ENCODE measurements at regions not wholly inside any gene's neighbourhood (a gene's known extent, or its start where the extent isn't known, plus 50 kb on each side); places are given as distances from the start of the nearest gene placed in this dataset.

DNA sequence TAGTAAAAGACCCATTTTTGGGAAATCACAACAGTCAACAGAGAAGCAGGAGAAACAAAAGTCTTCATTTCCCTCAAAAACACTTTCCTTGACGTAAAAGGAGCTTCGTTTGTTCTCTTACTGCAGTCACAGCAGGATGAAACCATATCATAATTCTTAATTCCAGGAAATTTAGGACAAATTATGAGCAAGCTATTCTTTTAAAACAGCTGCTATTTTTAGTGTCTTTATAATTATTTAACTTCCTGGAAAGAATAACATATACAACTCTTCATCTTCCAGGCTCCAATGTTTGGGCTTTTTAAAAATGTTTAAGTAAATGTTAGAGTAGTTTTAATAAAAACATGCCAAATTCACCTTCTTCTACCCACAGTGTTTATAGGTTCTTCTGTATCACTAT is 563.5 kb downstream of the LTN1 start:
- no peaks in the 10 kb centered on the region for H3K27me3 ChIP-seq
- TF ChIP-seq, protein P1, sequence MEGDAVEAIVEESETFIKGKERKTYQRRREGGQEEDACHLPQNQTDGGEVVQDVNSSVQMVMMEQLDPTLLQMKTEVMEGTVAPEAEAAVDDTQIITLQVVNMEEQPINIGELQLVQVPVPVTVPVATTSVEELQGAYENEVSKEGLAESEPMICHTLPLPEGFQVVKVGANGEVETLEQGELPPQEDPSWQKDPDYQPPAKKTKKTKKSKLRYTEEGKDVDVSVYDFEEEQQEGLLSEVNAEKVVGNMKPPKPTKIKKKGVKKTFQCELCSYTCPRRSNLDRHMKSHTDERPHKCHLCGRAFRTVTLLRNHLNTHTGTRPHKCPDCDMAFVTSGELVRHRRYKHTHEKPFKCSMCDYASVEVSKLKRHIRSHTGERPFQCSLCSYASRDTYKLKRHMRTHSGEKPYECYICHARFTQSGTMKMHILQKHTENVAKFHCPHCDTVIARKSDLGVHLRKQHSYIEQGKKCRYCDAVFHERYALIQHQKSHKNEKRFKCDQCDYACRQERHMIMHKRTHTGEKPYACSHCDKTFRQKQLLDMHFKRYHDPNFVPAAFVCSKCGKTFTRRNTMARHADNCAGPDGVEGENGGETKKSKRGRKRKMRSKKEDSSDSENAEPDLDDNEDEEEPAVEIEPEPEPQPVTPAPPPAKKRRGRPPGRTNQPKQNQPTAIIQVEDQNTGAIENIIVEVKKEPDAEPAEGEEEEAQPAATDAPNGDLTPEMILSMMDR (IDR thresholded peaks at IDR 0.05): no peak
- 66 to 76% methylated on average over 2 of the region's 2 CpGs for WGBS, 2 donors
- ATAC-seq (no peak), DNase-seq (no peak)
- no peaks in the 10 kb centered on the region for H3K9me3 ChIP-seq
- H3K4me3 ChIP-seq: no peak overlapping the region
- H3K4me1 ChIP-seq: no peaks in the 10 kb centered on the region
- H3K27ac ChIP-seq: no peak overlapping the region
- H3K36me3 ChIP-seq: no peaks in the 10 kb centered on the region
- intact Hi-C loops (cut with DNase I): no loop called here

DNA sequence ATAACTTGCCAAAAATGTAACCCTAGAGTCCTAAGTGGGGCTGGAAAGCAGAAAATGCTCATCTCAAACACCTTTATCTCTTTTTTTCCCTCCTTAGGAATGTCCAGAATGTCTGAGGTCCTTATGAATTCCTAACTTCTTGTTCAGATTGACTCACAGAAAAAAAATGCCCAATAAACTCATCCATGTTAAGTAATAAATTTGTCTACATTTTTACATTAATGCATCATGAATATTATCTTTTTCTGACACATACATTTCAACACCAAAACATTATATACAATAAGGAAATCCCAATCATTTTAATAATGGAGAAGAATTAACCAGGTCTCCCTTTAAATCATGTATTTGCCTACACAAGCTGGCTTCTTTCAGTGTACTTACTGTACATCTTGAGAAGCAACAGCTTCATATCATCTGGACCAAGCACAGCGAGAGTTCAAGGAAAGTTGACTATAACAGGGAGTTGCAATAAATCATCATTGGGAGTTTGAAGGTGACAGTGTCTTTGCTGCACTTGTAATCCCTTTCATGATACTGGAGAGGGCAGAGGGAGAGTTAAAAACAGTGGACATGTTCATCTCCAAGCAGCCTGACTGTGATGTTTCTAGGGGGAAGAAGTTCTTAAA is 565.2 kb downstream of the LTN1 start:
- intact Hi-C loops (cut with DNase I): no loop called here
- Histone ChIP-seq H3K9me3 (no peaks in the 10 kb centered on the region), H3K27ac (no peak overlapping the region), H3K27me3 (no peaks in the 10 kb centered on the region), H3K4me1 (no peaks in the 10 kb centered on the region), H3K4me3 (no peak overlapping the region), H3K36me3 (no peaks in the 10 kb centered on the region)
- 81% methylated on average over 1 of the region's 1 CpG for WGBS, 2 donors
- ATAC-seq (no peak), DNase-seq (no peak)
- TF ChIP-seq, protein P1 (IDR thresholded peaks at IDR 0.05): no peak

DNA sequence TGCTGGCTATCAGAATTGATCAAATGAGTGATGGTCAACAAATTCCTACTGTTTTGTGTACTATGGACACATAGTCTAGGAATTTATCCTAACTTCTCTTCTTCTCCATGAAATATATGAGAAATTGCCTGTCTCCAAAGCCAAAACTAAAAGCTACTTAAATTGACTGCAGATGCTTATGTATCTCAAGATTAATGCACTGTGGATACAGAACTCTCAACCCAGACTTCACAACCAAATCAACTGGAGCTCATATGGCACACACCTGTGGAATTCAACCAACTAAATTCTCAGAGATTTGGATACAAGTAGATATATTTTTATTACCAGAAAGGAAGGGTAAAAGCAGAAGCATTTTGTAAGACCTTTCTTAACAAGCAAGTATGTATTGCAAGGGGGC is 566.1 kb downstream of the LTN1 start:
- Histone ChIP-seq H3K36me3 (no peaks in the 10 kb centered on the region), H3K27me3 (no peaks in the 10 kb centered on the region), H3K4me3 (no peak overlapping the region), H3K9me3 (no peaks in the 10 kb centered on the region), H3K27ac (no peak overlapping the region), H3K4me1 (no peaks in the 10 kb centered on the region)
- DNase-seq: no peak
- TF ChIP-seq, protein P1 (IDR thresholded peaks at IDR 0.05): no peak
- ATAC-seq: no peak
- intact Hi-C loops (cut with DNase I): no loop called here

DNA sequence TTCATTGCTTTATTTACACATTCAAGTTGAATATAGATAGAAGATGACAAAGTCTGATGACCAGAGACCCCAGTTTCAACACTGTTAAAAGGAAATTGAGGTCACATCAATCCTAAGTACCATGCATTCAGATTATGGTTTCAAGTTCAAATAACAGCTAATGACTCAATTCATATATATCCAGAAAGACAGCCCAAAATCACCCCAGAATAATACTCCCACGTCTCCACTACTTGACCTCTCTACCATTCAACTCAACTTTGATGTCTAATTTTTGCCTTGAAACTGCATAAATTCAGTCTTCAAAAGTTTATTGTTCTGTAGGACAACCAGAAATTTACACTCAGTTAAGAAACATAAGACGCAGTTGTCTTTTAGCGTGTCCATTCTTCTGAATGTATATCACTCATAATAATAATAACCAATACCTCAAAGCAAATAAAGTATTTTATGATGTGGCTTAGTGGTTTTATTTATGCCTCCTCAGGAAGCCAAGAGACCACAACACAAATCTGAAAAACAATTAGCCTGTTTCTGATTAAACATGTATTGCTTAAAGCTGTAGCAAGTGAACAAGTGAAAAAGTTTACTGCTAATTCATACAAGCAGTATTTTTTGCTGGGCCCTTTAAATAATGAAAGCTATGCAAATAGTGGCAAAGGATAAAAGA is 569.0 kb downstream of the LTN1 start:
- ATAC-seq (no peak), DNase-seq (no peak)
- intact Hi-C loops (cut with DNase I): no loop called here
- Histone ChIP-seq H3K27ac (no peak overlapping the region), H3K27me3 (no peaks in the 10 kb centered on the region), H3K4me1 (peaks cover 0 to 5% (median 0%) of the 10 kb centered on the region in 9 donors), H3K36me3 (no peaks in the 10 kb centered on the region), H3K4me3 (no peak overlapping the region), H3K9me3 (no peaks in the 10 kb centered on the region)
- TF ChIP-seq, protein P1 (IDR thresholded peaks at IDR 0.05): no peak
- 26 to 60% methylated on average over 3 of the region's 3 CpGs for WGBS, 2 donors

Measured in heart right ventricle (tissue), 16 donors.